ENCODE measurements at regions not wholly inside any gene's neighbourhood (a gene's known extent, or its start where the extent isn't known, plus 50 kb on each side); places are given as distances from the start of the nearest gene placed in this dataset.
"Not testable (repeated sequence)": the region's sequence is repeated elsewhere in the genome, so short reads cannot be mapped to it uniquely, and the experiment has no call there.

- H3K9me3 ChIP-seq (replicated peaks in 1 of 3), result no peaks in the 10 kb centered on the region
- TF ChIP-seq CTCF (IDR thresholded peaks at IDR 0.05) (no peak), POLR2A (IDR thresholded peaks at IDR 0.05) (no peak)
- no peaks in the 10 kb centered on the region for H3K27me3 ChIP-seq
- WGBS, 4 donors, result 72 to 90% (median 78%) methylated on average over 6 of the region's 6 CpGs
- no peak overlapping the region for H3K27ac ChIP-seq
- no peak overlapping the region for H3K4me3 ChIP-seq
- no peaks in the 10 kb centered on the region for H3K4me1 ChIP-seq (replicated peaks in 1 of 2)
- intact Hi-C loops (cut with DNase I), result no loop called here
- no peaks in the 10 kb centered on the region for H3K36me3 ChIP-seq (replicated peaks in 1 of 2)
- no peak for DNase-seq
Measured at GRCh38 chrX:41984628-41985027, 61.3 kb upstream of the CASK start.

- H3K4me1 ChIP-seq (replicated peaks in 1 of 2), result no peaks in the 10 kb centered on the region
- no peak overlapping the region for H3K27ac ChIP-seq
- no peaks in the 10 kb centered on the region for H3K27me3 ChIP-seq
- no peak for DNase-seq
- H3K9me3 ChIP-seq (replicated peaks in 1 of 3), result no peaks in the 10 kb centered on the region
- intact Hi-C loops (cut with DNase I), result no loop called here
- TF ChIP-seq CTCF (IDR thresholded peaks at IDR 0.05), result no peak
- TF ChIP-seq POLR2A (IDR thresholded peaks at IDR 0.05), result no peak
- H3K4me3 ChIP-seq, result no peak overlapping the region
- H3K36me3 ChIP-seq (replicated peaks in 1 of 2), result no peaks in the 10 kb centered on the region
Measured at GRCh38 chrX:41982953-41983352, 59.6 kb upstream of the CASK start.

- no peak for DNase-seq
- Histone ChIP-seq H3K27me3 (no peaks in the 10 kb centered on the region), H3K27ac (no peak overlapping the region), H3K36me3 (replicated peaks in 1 of 2) (no peaks in the 10 kb centered on the region), H3K9me3 (replicated peaks in 1 of 3) (no peaks in the 10 kb centered on the region), H3K4me1 (replicated peaks in 1 of 2) (no peaks in the 10 kb centered on the region), H3K4me3 (no peak overlapping the region)
- intact Hi-C loops (cut with DNase I), result no loop called here
- 41 to 64% (median 57%) methylated on average over 4 of the region's 4 CpGs for WGBS, 4 donors
- TF ChIP-seq POLR2A (IDR thresholded peaks at IDR 0.05) (no peak), CTCF (IDR thresholded peaks at IDR 0.05) (no peak)
Measured at GRCh38 chrX:41981481-41982013, 58.2 kb upstream of the CASK start.

GRCh38 chrX:41974677-41975076 lies 51.3 kb upstream of the CASK start:
- H3K27me3 ChIP-seq, result peaks cover 10% of the 10 kb centered on the region
- H3K9me3 ChIP-seq (replicated peaks in 1 of 3); H3K4me3 ChIP-seq; intact Hi-C loops (cut with DNase I); DNase-seq; H3K4me1 ChIP-seq (replicated peaks in 1 of 2); H3K27ac ChIP-seq; H3K36me3 ChIP-seq (replicated peaks in 1 of 2): not testable (repeated sequence)
- WGBS, 4 donors, result 94 to 100% (median 97%) methylated on average over 1 of the region's 1 CpG

GRCh38 chrX:41973208-41973607 lies 49.9 kb upstream of the CASK start:
- peaks cover 10% of the 10 kb centered on the region for H3K27me3 ChIP-seq
- H3K9me3 ChIP-seq (replicated peaks in 1 of 3), result no peaks in the 10 kb centered on the region
- no peak for DNase-seq
- WGBS, 4 donors, result 74 to 88% (median 84%) methylated on average over 2 of the region's 2 CpGs
- no peak for TF ChIP-seq POLR2A (IDR thresholded peaks at IDR 0.05)
- no peak for TF ChIP-seq CTCF (IDR thresholded peaks at IDR 0.05)
- H3K27ac ChIP-seq, result no peak overlapping the region
- no peaks in the 10 kb centered on the region for H3K4me1 ChIP-seq (replicated peaks in 1 of 2)
- no peak overlapping the region for H3K4me3 ChIP-seq
- no peaks in the 10 kb centered on the region for H3K36me3 ChIP-seq (replicated peaks in 1 of 2)
- intact Hi-C loops (cut with DNase I), result no loop called here
